HUES64 (cell line): ENCODE measurements at regions not wholly inside any gene's neighbourhood (a gene's known extent, or its start where the extent isn't known, plus 50 kb on each side); places are given as distances from the start of the nearest gene placed in this dataset.

Experiments
- H3K27ac ChIP-seq: 2 replicates; pipeline ENCODE4 v1.7.0; 2013; ENCODE audit warnings: low read depth, low read length, inconsistent platforms
- H3K27me3 ChIP-seq: 2 replicates; pipeline ENCODE4 v1.6.1; 2013; ENCODE audit warnings: mild to moderate bottlenecking, low read length; ENCODE audit not compliant: insufficient read depth
- H3K36me3 ChIP-seq: 2 replicates; pipeline ENCODE4 v1.6.1; 2013; ENCODE audit warnings: mild to moderate bottlenecking, low read length; ENCODE audit not compliant: insufficient read depth
- H3K4me1 ChIP-seq: 2 replicates; pipeline ENCODE4 v1.6.1; 2013; ENCODE audit warnings: mild to moderate bottlenecking, low read length, moderate library complexity; ENCODE audit not compliant: insufficient read depth
- H3K4me3 ChIP-seq: 2 replicates; pipeline ENCODE4 v1.5.1; 2013; ENCODE audit warnings: mild to moderate bottlenecking, low read length, moderate library complexity
- H3K9ac ChIP-seq: 2 replicates; pipeline ENCODE4 v1.6.1; 2013; ENCODE audit warnings: mild to moderate bottlenecking, low read depth, low read length
- H3K9me3 ChIP-seq: 2 replicates; pipeline ENCODE4 v1.6.1; 2013; ENCODE audit warnings: low read depth, low read length; ENCODE audit not compliant: insufficient read depth
- WGBS: fragments of 150-250, 120-280 bp; methylation state at CpG from one replicate; pipeline ENCODE4 v1.1.7; 2013; ENCODE audit warnings: missing lambda C conversion rate; 5-methylcytosine and 5-hydroxymethylcytosine counted together

DNA sequence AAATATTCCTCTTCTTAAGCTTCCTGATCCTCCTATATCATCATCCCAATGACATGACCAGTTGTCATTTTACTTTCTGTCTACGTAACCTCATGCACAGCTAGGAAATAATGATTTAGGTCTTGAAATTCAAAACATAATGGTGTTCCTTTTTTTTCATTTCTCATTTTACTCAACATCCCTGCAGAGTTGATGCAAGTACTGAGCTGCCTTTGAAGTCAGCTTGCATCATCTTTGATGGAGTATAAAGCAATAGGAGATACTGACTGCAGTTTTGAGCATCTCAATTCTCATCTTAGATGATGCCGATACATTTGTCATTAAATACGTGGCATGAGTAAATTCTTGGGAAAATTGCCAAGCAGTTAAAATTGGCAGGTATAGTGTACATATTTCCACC, 346.1 kb downstream of the ZIC1 start:
- no peak overlapping the region for H3K9ac ChIP-seq
- H3K4me3 ChIP-seq = no peak overlapping the region
- H3K27me3 ChIP-seq = no peaks in the 10 kb centered on the region
- no peaks in the 10 kb centered on the region for H3K36me3 ChIP-seq
- WGBS = 100% methylated on average over 3 of the region's 3 CpGs
- no peaks in the 10 kb centered on the region for H3K9me3 ChIP-seq
- H3K27ac ChIP-seq = no peak overlapping the region
- H3K4me1 ChIP-seq = no peaks in the 10 kb centered on the region

- WGBS = 92% methylated on average over 3 of the region's 3 CpGs
These were observed 347.3 kb downstream of the ZIC1 start for GRCh38 chr3:147756476-147756875.

DNA sequence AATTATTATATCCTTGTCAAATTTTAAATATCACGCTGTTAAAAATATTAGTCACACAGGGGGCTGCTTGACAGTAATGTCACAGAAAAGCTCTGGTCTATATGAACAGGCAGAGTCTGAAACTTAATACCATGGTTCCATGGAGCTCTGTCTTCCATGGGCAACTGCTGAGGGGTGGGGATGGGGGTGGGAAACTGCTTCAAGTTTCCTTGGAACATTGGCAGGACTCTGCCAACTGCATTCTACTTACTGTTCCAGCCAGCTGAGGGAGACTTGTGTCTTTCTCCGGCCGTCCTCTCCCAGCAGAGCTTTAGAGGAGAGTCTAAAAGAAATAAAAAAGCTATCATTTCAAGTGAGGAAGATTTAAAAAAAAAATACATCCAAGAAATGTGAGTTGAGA, 348.7 kb downstream of the ZIC1 start:
- H3K27ac ChIP-seq = no peak overlapping the region
- no peak overlapping the region for H3K4me3 ChIP-seq
- no peaks in the 10 kb centered on the region for H3K4me1 ChIP-seq
- H3K9me3 ChIP-seq = no peaks in the 10 kb centered on the region
- H3K36me3 ChIP-seq = no peaks in the 10 kb centered on the region
- H3K27me3 ChIP-seq = no peaks in the 10 kb centered on the region
- WGBS = 100% methylated on average over 3 of the region's 3 CpGs
- H3K9ac ChIP-seq = no peak overlapping the region

More at GRCh38 chr3:147756476-147756875, 347.3 kb downstream of the ZIC1 start:
- Histone ChIP-seq H3K9ac (no peak overlapping the region), H3K4me3 (no peak overlapping the region), H3K9me3 (no peaks in the 10 kb centered on the region), H3K4me1 (no peaks in the 10 kb centered on the region), H3K27ac (no peak overlapping the region), H3K27me3 (no peaks in the 10 kb centered on the region), H3K36me3 (no peaks in the 10 kb centered on the region)

- H3K9me3 ChIP-seq = no peaks in the 10 kb centered on the region
- no peak overlapping the region for H3K9ac ChIP-seq
- H3K4me1 ChIP-seq = no peaks in the 10 kb centered on the region
- H3K4me3 ChIP-seq = no peak overlapping the region
- no peaks in the 10 kb centered on the region for H3K27me3 ChIP-seq
- H3K36me3 ChIP-seq = no peaks in the 10 kb centered on the region
- 100% methylated on average over 1 of the region's 2 CpGs for WGBS
- no peak overlapping the region for H3K27ac ChIP-seq
These were observed 349.6 kb downstream of the ZIC1 start for GRCh38 chr3:147758771-147759170.

- Histone ChIP-seq H3K36me3 (no peaks in the 10 kb centered on the region), H3K4me1 (no peaks in the 10 kb centered on the region), H3K9me3 (no peaks in the 10 kb centered on the region), H3K27me3 (no peaks in the 10 kb centered on the region), H3K4me3 (no peak overlapping the region), H3K27ac (no peak overlapping the region), H3K9ac (no peak overlapping the region)
- WGBS = 85% methylated on average over 1 of the region's 1 CpG
These were observed 350.9 kb downstream of the ZIC1 start for GRCh38 chr3:147760085-147760484.

DNA sequence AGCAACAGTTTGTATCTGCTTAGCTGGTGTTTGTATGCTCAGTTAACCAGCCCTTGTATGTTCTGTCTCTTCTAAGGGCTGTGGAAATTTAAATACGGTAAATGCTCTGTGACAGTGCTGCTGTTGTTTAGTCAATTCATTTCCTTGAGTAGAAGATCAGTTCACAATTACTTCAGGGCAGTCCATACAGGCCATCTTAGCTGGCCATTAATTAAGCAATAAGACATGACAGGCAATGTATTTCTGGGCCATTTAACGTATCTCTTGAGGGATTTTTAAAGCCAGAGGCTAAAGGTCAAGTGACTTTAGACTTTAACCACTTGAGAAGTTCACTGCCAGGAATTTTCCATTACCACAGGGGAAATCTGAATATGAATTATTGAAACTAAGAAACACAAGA, 351.8 kb downstream of the ZIC1 start:
- Histone ChIP-seq H3K36me3 (no peaks in the 10 kb centered on the region), H3K4me3 (no peak overlapping the region), H3K9me3 (no peaks in the 10 kb centered on the region), H3K27ac (no peak overlapping the region), H3K27me3 (no peaks in the 10 kb centered on the region), H3K9ac (no peak overlapping the region), H3K4me1 (no peaks in the 10 kb centered on the region)
- 85% methylated on average over 2 of the region's 2 CpGs for WGBS

DNA sequence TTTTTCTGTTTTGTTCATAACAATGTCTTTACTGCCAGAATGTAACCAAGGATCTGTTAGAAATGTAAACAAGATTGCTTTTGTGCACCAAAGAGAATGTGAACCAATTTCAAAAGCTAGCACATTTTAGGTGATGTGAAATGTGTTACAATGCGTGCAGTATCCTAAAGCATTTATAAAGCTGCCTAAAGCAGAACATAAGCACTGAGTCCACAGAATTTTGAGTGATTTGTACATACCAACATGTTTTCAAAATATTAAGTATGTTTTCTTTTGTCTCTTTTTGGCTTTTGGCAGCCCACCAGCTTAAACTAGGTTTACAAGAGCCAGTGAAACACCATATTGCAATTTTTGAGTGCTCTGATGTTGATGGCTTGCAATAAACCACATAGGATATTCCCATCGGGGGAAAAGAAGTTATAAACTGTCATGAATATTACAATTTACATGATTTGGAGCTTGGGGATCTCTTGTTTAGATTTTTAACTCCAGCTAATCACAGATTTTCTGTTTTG, 364.0 kb downstream of the ZIC1 start:
- 86% methylated on average over 2 of the region's 2 CpGs for WGBS

GRCh38 chr3:147775411-147775810, 366.2 kb downstream of the ZIC1 start:
- H3K27me3 ChIP-seq = no peaks in the 10 kb centered on the region
- H3K4me3 ChIP-seq = no peak overlapping the region
- no peaks in the 10 kb centered on the region for H3K4me1 ChIP-seq
- H3K9me3 ChIP-seq = no peaks in the 10 kb centered on the region
- H3K36me3 ChIP-seq = no peaks in the 10 kb centered on the region
- 99% methylated on average over 2 of the region's 2 CpGs for WGBS
- no peak overlapping the region for H3K27ac ChIP-seq
- no peak overlapping the region for H3K9ac ChIP-seq

More for the DNA sequence above, 364.0 kb downstream of the ZIC1 start:
- Histone ChIP-seq H3K9ac (no peak overlapping the region), H3K27ac (no peak overlapping the region), H3K4me3 (no peak overlapping the region), H3K36me3 (no peaks in the 10 kb centered on the region), H3K27me3 (no peaks in the 10 kb centered on the region), H3K4me1 (no peaks in the 10 kb centered on the region), H3K9me3 (no peaks in the 10 kb centered on the region)

- WGBS = 93% methylated on average over 4 of the region's 4 CpGs
- H3K9ac ChIP-seq = no peak overlapping the region
- H3K36me3 ChIP-seq = no peaks in the 10 kb centered on the region
- H3K4me1 ChIP-seq = no peaks in the 10 kb centered on the region
- H3K27me3 ChIP-seq = no peaks in the 10 kb centered on the region
- H3K4me3 ChIP-seq = no peak overlapping the region
- H3K27ac ChIP-seq = no peak overlapping the region
- no peaks in the 10 kb centered on the region for H3K9me3 ChIP-seq
These were observed 366.8 kb downstream of the ZIC1 start for GRCh38 chr3:147775816-147776530.

GRCh38 chr3:147793841-147794240, 384.7 kb downstream of the ZIC1 start:
- Histone ChIP-seq H3K4me3 (no peak overlapping the region), H3K27ac (no peak overlapping the region), H3K9ac (no peak overlapping the region), H3K4me1 (no peaks in the 10 kb centered on the region), H3K27me3 (no peaks in the 10 kb centered on the region), H3K9me3 (no peaks in the 10 kb centered on the region), H3K36me3 (no peaks in the 10 kb centered on the region)
- 87% methylated on average over 2 of the region's 2 CpGs for WGBS

DNA sequence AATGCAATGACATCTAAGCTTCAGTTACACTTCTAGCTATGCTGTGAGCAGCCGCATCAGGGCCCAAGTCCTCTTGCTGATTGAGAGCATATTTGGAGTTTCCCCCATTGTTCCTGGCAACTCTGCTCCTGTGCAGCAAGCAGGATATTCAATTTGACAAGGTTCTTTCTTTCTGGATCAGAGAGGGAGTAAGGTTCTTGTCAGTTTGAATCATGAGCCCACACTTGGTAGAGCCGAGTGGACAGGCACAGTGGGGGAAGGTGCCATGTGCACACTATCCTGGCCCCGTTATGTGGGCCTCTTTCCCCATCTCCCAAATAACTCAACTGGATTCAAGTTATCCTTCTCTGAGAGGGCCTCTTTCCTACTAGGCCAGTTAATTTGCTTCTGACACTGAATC, 385.4 kb downstream of the ZIC1 start:
- WGBS = 93% methylated on average over 3 of the region's 3 CpGs
- H3K4me3 ChIP-seq = no peak overlapping the region
- no peaks in the 10 kb centered on the region for H3K4me1 ChIP-seq
- no peaks in the 10 kb centered on the region for H3K9me3 ChIP-seq
- H3K27ac ChIP-seq = no peak overlapping the region
- no peaks in the 10 kb centered on the region for H3K27me3 ChIP-seq
- H3K9ac ChIP-seq = no peak overlapping the region
- H3K36me3 ChIP-seq = no peaks in the 10 kb centered on the region

- no CpG with 5 or more reads among the region's 1 CpG for WGBS
- H3K4me3 ChIP-seq = no peak overlapping the region
These were observed 386.3 kb downstream of the ZIC1 start for GRCh38 chr3:147795418-147795817.

More at GRCh38 chr3:147795418-147795817, 386.3 kb downstream of the ZIC1 start:
- Histone ChIP-seq H3K27ac (no peak overlapping the region), H3K27me3 (no peaks in the 10 kb centered on the region), H3K9me3 (no peaks in the 10 kb centered on the region), H3K36me3 (no peaks in the 10 kb centered on the region), H3K4me1 (no peaks in the 10 kb centered on the region), H3K9ac (no peak overlapping the region)
